Heart right ventricle (tissue), 16 donors: ENCODE measurements at regions not wholly inside any gene's neighbourhood (a gene's known extent, or its start where the extent isn't known, plus 50 kb on each side); places are given as distances from the start of the nearest gene placed in this dataset.

ENCODE experiments used
- ATAC-seq, 8 donors: fragments of 200-7000 bp; cut with Tn5 transposase; one replicate each; pipeline ENCODE4 v1.9.1; 2020; ENCODE audit warnings: mild to moderate bottlenecking in 8 of 8, moderate library complexity in 8 of 8, moderate number of reproducible peaks in 1 of 8
- DNase-seq, 2 donors: peaks; one replicate each; pipeline ENCODE4 v3.0.0-alpha.2; 2020
- H3K27ac ChIP-seq, 10 donors: fragments of 200-600 bp; sonication (generic) in 2 of 10; one replicate each; pipeline versions ENCODE4 v1.5.0 to v1.8.0; 2020 to 2022; ENCODE audit warnings: mild to moderate bottlenecking in 3 of 10
- H3K27me3 ChIP-seq, 7 donors: fragments of 200-600 bp; one replicate each; pipeline ENCODE4 v1.8.0; 2021 to 2022; ENCODE audit warnings: mild to moderate bottlenecking in 2 of 7
- H3K36me3 ChIP-seq, 9 donors: fragments of 200-600 bp; sonication (generic) in 1 of 9; one replicate each; pipeline versions ENCODE4 v1.5.0 to v1.8.0; 2020 to 2022; ENCODE audit warnings: mild to moderate bottlenecking in 2 of 9
- H3K4me1 ChIP-seq, 9 donors: fragments of 200-600 bp; sonication (generic) in 1 of 9; one replicate each; pipeline versions ENCODE4 v1.5.0 to v1.8.0; 2020 to 2022; ENCODE audit warnings: mild to moderate bottlenecking in 4 of 9
- H3K4me3 ChIP-seq, 10 donors: fragments of 200-600 bp; sonication (generic) in 2 of 10; one replicate each; pipeline versions ENCODE4 v1.5.0 to v1.8.0; 2020 to 2022; ENCODE audit warnings: mild to moderate bottlenecking in 7 of 10, moderate library complexity in 2 of 10
- H3K9me3 ChIP-seq, 11 donors: fragments of 200-600 bp in 10 of 11; sonication (generic) in 2 of 11; one replicate each; pipeline versions ENCODE4 v1.5.0 to v1.8.0; 2013 to 2022; ENCODE audit warnings: mild to moderate bottlenecking in 2 of 11, control low read depth in 1 of 11, moderate library complexity in 1 of 11
- whole genome bisulfite sequencing, 2 donors: extraction: QIAGEN DNeasy Blood & Tissue Kit; methylation state at CpG; one replicate each; pipeline ENCODE4 v1.1.7; 2013; ENCODE audit warnings: inconsistent platforms in 1 of 2; 5-methylcytosine and 5-hydroxymethylcytosine counted together
- intact Hi-C, 10 donors: fragments of 100-400 bp; cut with DNase I; formaldehyde crosslinking; loops; one replicate each; pipeline versions ENCODE4 v1.11.1 to v1.14.2; 2022
- TF ChIP-seq, protein P1 (sequence below), 9 donors: fragments of 200-600 bp; sonication (generic) in 2 of 9; IDR thresholded peaks; one replicate each; pipeline versions ENCODE4 v1.5.0 to v1.8.0; 2021 to 2022; ENCODE audit warnings: antibody characterized with exemption in 9 of 9, mild to moderate bottlenecking in 5 of 9, moderate library complexity in 1 of 9
- donor health status: Arrhythmogenic right ventricular cardiomyopathy.
- donor health status: ischemic (EF 13 %, LVEDD 7.1; RV severe dilation, severe dysfunction).
- donor health status: healthy with polysubstance abuse.
- donor health status: DM: no; HTN: yes; CAD: no.
- donor health status: DM: no; HTN: no; CAD: no.
- donor health status: ischemic (EF 25% LVEDD 6.9; RV normal size, moderate dysfunction).
- donor health status: ischemic (EF 25% LVEDD 5.7; RV mildly dilated, moderate dysfunction).
- donor health status: healthy.
- donor health status: DM: yes; HTN: yes; CAD: no.
- donor health status: Ischemic cardiomyopathy.
- donor health status: ischemic (EF 35%, LVEDD 5.7; RV mildly dilated, moderate dysfunction).
- donor health status: nonischemic (EF 11% LVEDD 7.7; RV severe dilation, severe dysfunction).
- donor health status: DM: yes; HTN: yes; CAD: no.
- donor health status: PGD.
- donor health status: ischemic (EF 29% LVEDD 5.4; RV normal size, mild dysfunction).
- donor health status: nonischemic (EF 23%, LVEDD 6.1; RV moderate dilation, normal function).

DNA sequence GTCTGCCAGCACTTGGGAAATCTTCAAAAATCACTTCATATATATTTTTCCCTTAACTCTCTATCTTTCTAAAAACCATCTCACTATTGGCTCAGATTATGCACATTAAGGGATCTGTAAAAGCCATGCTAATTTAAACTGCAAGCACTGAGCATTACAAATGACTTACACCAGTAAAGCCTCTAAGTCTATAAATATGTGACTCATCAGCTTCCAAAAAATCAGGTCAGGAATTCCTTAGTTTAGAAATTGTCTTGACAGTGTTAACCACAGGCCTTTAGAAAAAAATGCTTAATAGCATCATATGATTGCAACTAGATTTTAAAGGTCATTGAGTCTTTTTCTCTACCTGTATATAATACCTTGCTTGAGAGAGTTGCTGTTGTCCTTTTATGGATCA lies 1113.6 kb upstream of the PIK3C3 start:
- intact Hi-C loops: loop anchor here in 1 of 10 donors (10.0 kb wide), 1 partner anchor 57 kb away; no protein-coding TSS in a partner anchor
- no peak overlapping the region for H3K4me3 ChIP-seq
- TF ChIP-seq, protein P1, sequence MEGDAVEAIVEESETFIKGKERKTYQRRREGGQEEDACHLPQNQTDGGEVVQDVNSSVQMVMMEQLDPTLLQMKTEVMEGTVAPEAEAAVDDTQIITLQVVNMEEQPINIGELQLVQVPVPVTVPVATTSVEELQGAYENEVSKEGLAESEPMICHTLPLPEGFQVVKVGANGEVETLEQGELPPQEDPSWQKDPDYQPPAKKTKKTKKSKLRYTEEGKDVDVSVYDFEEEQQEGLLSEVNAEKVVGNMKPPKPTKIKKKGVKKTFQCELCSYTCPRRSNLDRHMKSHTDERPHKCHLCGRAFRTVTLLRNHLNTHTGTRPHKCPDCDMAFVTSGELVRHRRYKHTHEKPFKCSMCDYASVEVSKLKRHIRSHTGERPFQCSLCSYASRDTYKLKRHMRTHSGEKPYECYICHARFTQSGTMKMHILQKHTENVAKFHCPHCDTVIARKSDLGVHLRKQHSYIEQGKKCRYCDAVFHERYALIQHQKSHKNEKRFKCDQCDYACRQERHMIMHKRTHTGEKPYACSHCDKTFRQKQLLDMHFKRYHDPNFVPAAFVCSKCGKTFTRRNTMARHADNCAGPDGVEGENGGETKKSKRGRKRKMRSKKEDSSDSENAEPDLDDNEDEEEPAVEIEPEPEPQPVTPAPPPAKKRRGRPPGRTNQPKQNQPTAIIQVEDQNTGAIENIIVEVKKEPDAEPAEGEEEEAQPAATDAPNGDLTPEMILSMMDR (IDR thresholded peaks at IDR 0.05): no peak
- no peaks in the 10 kb centered on the region for H3K4me1 ChIP-seq
- no peaks in the 10 kb centered on the region for H3K36me3 ChIP-seq
- H3K27me3 ChIP-seq: no peaks in the 10 kb centered on the region
- H3K27ac ChIP-seq: no peak overlapping the region
- ATAC-seq (no peak), DNase-seq (no peak)
- peaks cover 0 to 31% (median 0%) of the 10 kb centered on the region in 11 donors for H3K9me3 ChIP-seq

GRCh38 chr18:40841063-40841462 lies 1114.0 kb upstream of the PIK3C3 start:
- H3K36me3 ChIP-seq: no peaks in the 10 kb centered on the region
- no peaks in the 10 kb centered on the region for H3K4me1 ChIP-seq
- DNase-seq (no peak), ATAC-seq (no peak)
- intact Hi-C loops: loop anchor here in 1 of 10 donors (10.0 kb wide), 1 partner anchor 56 kb away; no protein-coding TSS in a partner anchor
- WGBS, 2 donors: 72 to 74% methylated on average over 3 of the region's 3 CpGs
- TF ChIP-seq, protein P1 (IDR thresholded peaks at IDR 0.05): no peak
- no peak overlapping the region for H3K4me3 ChIP-seq
- H3K27me3 ChIP-seq: no peaks in the 10 kb centered on the region
- peaks cover 0 to 31% (median 0%) of the 10 kb centered on the region in 11 donors for H3K9me3 ChIP-seq
- no peak overlapping the region for H3K27ac ChIP-seq

GRCh38 chr18:40832362-40832761 lies 1122.7 kb upstream of the PIK3C3 start:
- ATAC-seq (no peak), DNase-seq (no peak)
- Histone ChIP-seq H3K36me3 (no peaks in the 10 kb centered on the region), H3K27me3 (no peaks in the 10 kb centered on the region), H3K4me1 (no peaks in the 10 kb centered on the region), H3K9me3 (no peaks in the 10 kb centered on the region), H3K27ac (no peak overlapping the region), H3K4me3 (no peak overlapping the region)
- WGBS, 2 donors: 92 to 96% methylated on average over 3 of the region's 3 CpGs
- intact Hi-C loops: no loop called here
- TF ChIP-seq, protein P1 (IDR thresholded peaks at IDR 0.05): no peak

GRCh38 chr18:40824291-40824690 lies 1130.7 kb upstream of the PIK3C3 start:
- no peak overlapping the region for H3K27ac ChIP-seq
- ATAC-seq (no peak), DNase-seq (no peak)
- TF ChIP-seq, protein P1 (IDR thresholded peaks at IDR 0.05): no peak
- intact Hi-C loops: no loop called here
- no peak overlapping the region for H3K4me3 ChIP-seq
- peaks cover 0 to 11% (median 0%) of the 10 kb centered on the region in 11 donors for H3K9me3 ChIP-seq
- 87 to 97% methylated on average over 1 of the region's 1 CpG for WGBS, 2 donors
- no peaks in the 10 kb centered on the region for H3K4me1 ChIP-seq
- H3K36me3 ChIP-seq: no peaks in the 10 kb centered on the region
- no peaks in the 10 kb centered on the region for H3K27me3 ChIP-seq
